HG03575 (cell line): ENCODE measurements at regions not wholly inside any gene's neighbourhood (a gene's known extent, or its start where the extent isn't known, plus 50 kb on each side); places are given as distances from the start of the nearest gene placed in this dataset.

Experiments
- ATAC-seq: cut with Tn5 transposase; IDR thresholded peaks from one replicate; pipeline ENCODE4 v1.9.1; 2021; ENCODE audit not compliant: unreplicated experiment, insufficient number of reproducible peaks, low FRiP score; ENCODE audit errors: extremely low read depth

- no peak for ATAC-seq
Observed at GRCh38 chr17:14499976-14500375, 199.1 kb downstream of the HS3ST3B1 start.

GRCh38 chr17:14498812-14499211 is 197.9 kb downstream of the HS3ST3B1 start:
- no peak for ATAC-seq

- ATAC-seq, result no peak
Observed at GRCh38 chr17:14494161-14494560, 193.3 kb downstream of the HS3ST3B1 start.

- ATAC-seq, result no peak
Observed at GRCh38 chr17:14489986-14490385, 189.1 kb downstream of the HS3ST3B1 start.

- no peak for ATAC-seq
Observed at GRCh38 chr17:14488958-14489550, 188.2 kb downstream of the HS3ST3B1 start.

GRCh38 chr17:14487068-14487467 is 186.2 kb downstream of the HS3ST3B1 start:
- no peak for ATAC-seq

- no peak for ATAC-seq
Observed at GRCh38 chr17:14482715-14483114, 181.8 kb downstream of the HS3ST3B1 start.

- ATAC-seq, result no peak
Observed at GRCh38 chr17:14481664-14482063, 180.8 kb downstream of the HS3ST3B1 start.

- no peak for ATAC-seq
Observed at GRCh38 chr17:14474591-14474990, 173.7 kb downstream of the HS3ST3B1 start.

GRCh38 chr17:14471052-14471451 is 170.2 kb downstream of the HS3ST3B1 start:
- no peak for ATAC-seq

- ATAC-seq, result no peak
Observed at GRCh38 chr17:14470417-14470816, 169.5 kb downstream of the HS3ST3B1 start.

GRCh38 chr17:14469971-14470370 is 169.1 kb downstream of the HS3ST3B1 start:
- ATAC-seq, result no peak

- no peak for ATAC-seq
Observed at GRCh38 chr17:14468858-14469257, 168.0 kb downstream of the HS3ST3B1 start.

GRCh38 chr17:14461227-14461548 is 160.3 kb downstream of the HS3ST3B1 start:
- ATAC-seq, result no peak

- ATAC-seq, result no peak
Observed at GRCh38 chr17:14460516-14461226, 159.8 kb downstream of the HS3ST3B1 start.

- ATAC-seq, result no peak
Observed at GRCh38 chr17:14459955-14460354, 159.1 kb downstream of the HS3ST3B1 start.

GRCh38 chr17:14458724-14459123 is 157.8 kb downstream of the HS3ST3B1 start:
- ATAC-seq, result no peak

- no peak for ATAC-seq
Observed at GRCh38 chr17:14454746-14455145, 153.9 kb downstream of the HS3ST3B1 start.

- ATAC-seq, result no peak
Observed at GRCh38 chr17:14452856-14453255, 152.0 kb downstream of the HS3ST3B1 start.

- ATAC-seq, result no peak
Observed at GRCh38 chr17:14451729-14452191, 150.9 kb downstream of the HS3ST3B1 start.

- no peak for ATAC-seq
Observed at GRCh38 chr17:14448818-14449217, 147.9 kb downstream of the HS3ST3B1 start.
